Common myeloid progenitor, CD34-positive (primary cell): ENCODE measurements at regions not wholly inside any gene's neighbourhood (a gene's known extent, or its start where the extent isn't known, plus 50 kb on each side); places are given as distances from the start of the nearest gene placed in this dataset.
A peak's percentile ranks its signal among the peaks of the same experiment; 100 is the strongest.
"Not testable (repeated sequence)": the region's sequence is repeated elsewhere in the genome, so short reads cannot be mapped to it uniquely, and the experiment has no call there.

ENCODE experiments used
- CTCF ChIA-PET: fragments of 350-600 bp; sonication (Branson Sonifier 250); formaldehyde crosslinking; loops from one replicate; lab custom pipeline; 2021; ENCODE audit warnings: antibody characterized with exemption; lab: Charles Lee
- POLR2A ChIA-PET: fragments of 350-600 bp; sonication (Branson Sonifier 250); formaldehyde crosslinking; loops from one replicate; lab custom pipeline; 2021; ENCODE audit warnings: antibody characterized with exemption; lab: Charles Lee
- DNase-seq, 3 donors: peaks; one replicate each; pipeline versions ENCODE4 v3.0.0 to v3.0.0-alpha.2; 2013
- H3K27ac ChIP-seq, 2 experiments: 1 replicate in 1 of 2; 2 replicates in 1 of 2; pipeline ENCODE4 v1.7.0; 2013; ENCODE audit warnings: inconsistent platforms in 2 of 2, low read length in 2 of 2, mild to moderate bottlenecking in 2 of 2, low read depth in 1 of 2, moderate library complexity in 1 of 2; ENCODE audit not compliant: severe bottlenecking in 2 of 2, insufficient read depth in 1 of 2, poor library complexity in 1 of 2
- H3K27me3 ChIP-seq, 5 experiments: replicated peaks in 2 of 5; 1 replicate in 3 of 5; 2 replicates in 2 of 5; pipeline versions ENCODE4 v1.6.1 to v1.7.0; 2013; ENCODE audit warnings: low read length in 4 of 5, mild to moderate bottlenecking in 2 of 5, moderate library complexity in 2 of 5, inconsistent platforms in 1 of 5; ENCODE audit not compliant: insufficient read depth in 5 of 5, control insufficient read depth in 4 of 5
- H3K36me3 ChIP-seq, 4 experiments: 1 replicate in 2 of 4; 2 replicates in 2 of 4; pipeline versions ENCODE4 v1.6.1 to v1.7.0; 2013; ENCODE audit warnings: low read length in 3 of 4, control low read depth in 1 of 4, mild to moderate bottlenecking in 1 of 4; ENCODE audit not compliant: control insufficient read depth in 4 of 4, insufficient read depth in 4 of 4
- H3K4me1 ChIP-seq, 4 experiments: 1 replicate in 3 of 4; 2 replicates in 1 of 4; pipeline versions ENCODE4 v1.6.1 to v1.7.1; 2013; ENCODE audit warnings: low read length in 3 of 4, mild to moderate bottlenecking in 3 of 4, control low read depth in 1 of 4, inconsistent platforms in 1 of 4, moderate library complexity in 1 of 4; ENCODE audit not compliant: control insufficient read depth in 4 of 4, insufficient read depth in 4 of 4; ENCODE audit errors: control extremely low read depth in 1 of 4
- H3K4me3 ChIP-seq, 7 experiments: 1 replicate in 4 of 7; 2 replicates in 3 of 7; pipeline versions ENCODE4 v1.5.1 to v1.7.0; 2013; ENCODE audit warnings: mild to moderate bottlenecking in 7 of 7, low read length in 6 of 7, moderate library complexity in 6 of 7, inconsistent platforms in 2 of 7, low read depth in 2 of 7, control low read depth in 1 of 7; ENCODE audit not compliant: insufficient read depth in 4 of 7, control insufficient read depth in 1 of 7; ENCODE audit errors: extremely low read depth in 1 of 7
- H3K9me3 ChIP-seq, 5 experiments: 1 replicate in 4 of 5; 2 replicates in 1 of 5; pipeline versions ENCODE4 v1.6.1 to v1.7.1; 2013; ENCODE audit warnings: low read length in 4 of 5, mild to moderate bottlenecking in 2 of 5, inconsistent platforms in 1 of 5, low read depth in 1 of 5, moderate library complexity in 1 of 5; ENCODE audit not compliant: control insufficient read depth in 4 of 5, insufficient read depth in 2 of 5; ENCODE audit errors: control extremely low read depth in 1 of 5
- WGBS: methylation state at CpG from one replicate; pipeline ENCODE4 v1.1.5; 2013; ENCODE audit not compliant: insufficient coverage; 5-methylcytosine and 5-hydroxymethylcytosine counted together

- Histone ChIP-seq H3K36me3 (no peaks in the 10 kb centered on the region), H3K27me3 (no peaks in the 10 kb centered on the region), H3K4me1 (no peaks in the 10 kb centered on the region), H3K27ac (no peak overlapping the region), H3K4me3 (no peak overlapping the region), H3K9me3 (no peaks in the 10 kb centered on the region)
- no peak for DNase-seq
- CTCF ChIA-PET = interaction anchor here (2.0 to 3.1 kb wide), 3 partner anchors 556 to 643 kb away, joined by 4 to 19 read pairs (median 18); no protein-coding TSS in a partner anchor
- WGBS = 100% methylated on average over 2 of the region's 3 CpGs
- POLR2A ChIA-PET = no interaction called here
These were observed 83.9 kb upstream of the SLCO6A1 start for GRCh38 chr5:102582696-102583095.

DNA sequence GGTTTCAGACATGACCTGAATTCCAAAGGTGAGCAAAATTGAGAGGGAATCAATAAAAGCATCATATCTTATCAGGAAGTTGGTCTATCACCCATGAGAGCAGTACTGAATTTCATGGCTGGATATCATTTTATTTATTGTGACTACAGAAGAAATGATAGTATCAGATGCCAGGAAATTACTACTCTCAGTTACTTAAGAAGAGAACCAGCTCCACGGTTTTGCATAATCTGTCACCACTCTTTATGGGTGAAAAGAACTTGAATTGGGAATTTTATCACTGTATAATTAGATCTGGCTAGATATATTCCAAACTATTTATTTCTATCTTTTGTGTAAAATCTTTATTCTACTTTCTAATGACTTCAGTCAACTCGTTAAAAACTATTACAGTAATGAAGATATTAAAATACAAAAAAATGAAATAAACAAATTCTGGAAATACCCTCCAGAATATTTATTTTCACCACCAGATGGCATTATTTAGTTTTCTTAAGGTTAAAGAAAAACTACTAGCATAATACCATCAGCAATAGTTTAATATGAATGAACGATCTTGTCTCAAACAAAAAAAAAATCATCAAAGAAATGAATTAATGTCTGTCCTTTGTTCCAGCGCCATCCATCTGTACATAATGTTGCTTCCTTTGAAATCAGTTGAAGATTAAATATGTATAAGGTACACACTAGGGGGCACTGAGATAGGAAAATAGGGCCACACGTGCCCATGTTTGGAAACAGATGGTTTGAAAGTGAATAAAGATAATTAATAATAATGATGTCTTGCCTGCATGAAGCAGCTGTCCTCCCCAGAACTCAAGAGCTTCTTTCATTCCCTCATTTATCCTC lies 84.7 kb upstream of the SLCO6A1 start:
- H3K36me3 ChIP-seq = no peaks in the 10 kb centered on the region
- no peaks in the 10 kb centered on the region for H3K9me3 ChIP-seq
- no peaks in the 10 kb centered on the region for H3K4me1 ChIP-seq
- H3K27ac ChIP-seq = no peak overlapping the region
- ChIA-PET POLR2A (no interaction called here), CTCF (interaction anchor here (0.6 to 3.1 kb wide), 11 partner anchors 12 to 642 kb away, joined by 3 to 18 read pairs (median 4); no protein-coding TSS in a partner anchor)
- H3K27me3 ChIP-seq = no peaks in the 10 kb centered on the region
- 17% methylated on average over 1 of the region's 5 CpGs for WGBS
- peak overlapping the region in 1 of 7 experiments; percentile 24 for H3K4me3 ChIP-seq
- peak; percentile 31 to 57 (median 56) for DNase-seq

DNA sequence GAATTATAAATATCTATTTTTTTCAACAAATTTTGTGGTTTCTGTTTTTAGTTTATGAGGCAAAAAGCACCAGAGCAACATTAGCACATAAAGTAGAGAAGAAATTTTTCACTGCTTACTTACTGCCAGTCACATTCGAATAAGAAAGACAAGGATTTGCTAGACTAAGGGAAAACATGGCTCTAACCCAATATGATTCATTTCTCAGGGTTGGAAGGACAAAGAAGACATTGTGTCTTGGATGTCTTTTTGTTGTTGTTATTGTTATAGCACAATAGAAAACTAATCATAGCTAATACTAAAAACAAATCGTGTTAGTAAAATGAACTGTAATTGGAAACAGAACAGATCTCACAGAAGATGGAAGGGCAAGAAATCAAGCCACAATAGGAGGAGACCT lies 90.9 kb upstream of the SLCO6A1 start:
- H3K9me3 ChIP-seq = peaks cover 0 to 5% (median 2%) of the 10 kb centered on the region in 5 experiments
- H3K27me3 ChIP-seq = no peaks in the 10 kb centered on the region
- no peak overlapping the region for H3K27ac ChIP-seq
- H3K4me3 ChIP-seq = no peak overlapping the region
- POLR2A ChIA-PET = no interaction called here
- CTCF ChIA-PET = no interaction called here
- 100% methylated on average over 1 of the region's 2 CpGs for WGBS
- H3K4me1 ChIP-seq = no peaks in the 10 kb centered on the region
- DNase-seq = no peak
- H3K36me3 ChIP-seq = no peaks in the 10 kb centered on the region

DNA sequence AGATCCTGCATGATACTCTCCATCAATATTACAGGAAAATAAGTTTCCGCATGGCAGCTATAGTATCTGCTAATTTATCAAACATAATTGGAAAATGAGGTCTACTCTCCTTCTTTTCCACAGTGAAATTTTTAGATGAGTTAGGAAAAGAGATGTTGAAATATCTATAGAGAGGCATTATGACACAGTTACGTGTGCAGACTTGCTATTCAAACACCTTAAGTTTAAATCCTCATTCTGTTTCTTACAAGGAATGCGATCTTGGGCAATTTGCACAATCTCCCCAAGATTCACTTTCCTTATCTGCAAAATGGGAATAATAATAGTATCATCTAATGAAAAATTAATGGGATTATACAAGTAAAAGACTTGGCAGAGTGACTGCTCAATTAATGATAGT lies 91.7 kb upstream of the SLCO6A1 start:
- no CpG with 5 or more reads among the region's 3 CpGs for WGBS
- Histone ChIP-seq H3K4me1 (no peaks in the 10 kb centered on the region), H3K27me3 (no peaks in the 10 kb centered on the region), H3K36me3 (no peaks in the 10 kb centered on the region), H3K27ac (no peak overlapping the region), H3K4me3 (no peak overlapping the region), H3K9me3 (peaks cover 0 to 5% (median 3%) of the 10 kb centered on the region in 5 experiments)
- POLR2A ChIA-PET = no interaction called here
- DNase-seq = no peak
- CTCF ChIA-PET = no interaction called here

DNA sequence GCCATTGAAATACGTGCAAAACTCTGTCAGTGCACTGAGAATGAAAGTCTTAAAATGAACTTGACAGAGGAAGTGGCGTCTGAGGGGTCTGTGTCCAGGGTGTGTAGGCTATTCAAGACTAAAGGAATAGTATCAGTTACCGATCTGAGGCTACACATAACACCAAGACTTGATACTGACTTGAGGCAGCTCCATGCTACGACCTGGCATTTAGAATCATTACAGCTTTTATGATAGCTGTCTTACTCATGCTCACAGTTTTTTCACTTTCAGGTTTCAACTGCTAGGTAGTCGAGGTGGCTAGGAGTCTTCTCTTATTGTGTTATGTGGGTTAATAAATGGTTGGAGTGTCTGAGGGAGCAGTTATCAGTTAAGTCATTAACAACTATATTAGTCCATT lies 92.8 kb upstream of the SLCO6A1 start:
- Histone ChIP-seq H3K27me3 (no peaks in the 10 kb centered on the region), H3K4me3 (no peak overlapping the region), H3K4me1 (peaks cover 0 to 7% (median 4%) of the 10 kb centered on the region in 4 experiments), H3K9me3 (peaks cover 0 to 5% (median 3%) of the 10 kb centered on the region in 5 experiments), H3K27ac (no peak overlapping the region), H3K36me3 (no peaks in the 10 kb centered on the region)
- ChIA-PET CTCF (interaction anchor here (1.0 to 1.2 kb wide), 2 partner anchors 285 to 443 kb away, joined by 3 read pairs; no protein-coding TSS in a partner anchor), POLR2A (no interaction called here)
- 100% methylated on average over 3 of the region's 5 CpGs for WGBS
- DNase-seq = no peak

- CTCF ChIA-PET = interaction anchor here (1.0 to 1.2 kb wide), 2 partner anchors 286 to 442 kb away, joined by 3 read pairs; no protein-coding TSS in a partner anchor
- H3K4me1 ChIP-seq, H3K27ac ChIP-seq, H3K4me3 ChIP-seq, H3K9me3 ChIP-seq, H3K36me3 ChIP-seq, DNase-seq, H3K27me3 ChIP-seq, POLR2A ChIA-PET: not testable (repeated sequence)
- WGBS = no CpG with 5 or more reads among the region's 3 CpGs
These were observed 93.8 kb upstream of the SLCO6A1 start for GRCh38 chr5:102592586-102592985.

- peaks cover 0 to 5% (median 3%) of the 10 kb centered on the region in 5 experiments for H3K9me3 ChIP-seq
- no peaks in the 10 kb centered on the region for H3K27me3 ChIP-seq
- POLR2A ChIA-PET = no interaction called here
- no peaks in the 10 kb centered on the region for H3K36me3 ChIP-seq
- no peak for DNase-seq
- H3K4me3 ChIP-seq = no peak overlapping the region
- CTCF ChIA-PET = no interaction called here
- peaks cover 0 to 7% (median 4%) of the 10 kb centered on the region in 4 experiments for H3K4me1 ChIP-seq
- H3K27ac ChIP-seq = no peak overlapping the region
- WGBS = no CpG with 5 or more reads among the region's 1 CpG
These were observed 95.4 kb upstream of the SLCO6A1 start for GRCh38 chr5:102594192-102594591.
